ENCODE measurements at regions not wholly inside any gene's neighbourhood (a gene's known extent, or its start where the extent isn't known, plus 50 kb on each side); places are given as distances from the start of the nearest gene placed in this dataset.

- no peak for TF ChIP-seq CTCF (IDR thresholded peaks at IDR 0.05; ENCODE audit: poor library complexity)
- TF ChIP-seq EZH2 (IDR thresholded peaks at IDR 0.05; ENCODE audit: borderline replicate concordance): no peak
- TF ChIP-seq EZH2phosphoT487 (IDR thresholded peaks at IDR 0.05; ENCODE audit: low read depth, severe bottlenecking, unreplicated experiment): no peak
Observed at GRCh38 chr21:27681038-27681437, 714.1 kb upstream of the ADAMTS5 start.
